GM12874 (cell line): ENCODE measurements at regions not wholly inside any gene's neighbourhood (a gene's known extent, or its start where the extent isn't known, plus 50 kb on each side); places are given as distances from the start of the nearest gene placed in this dataset.

Experiments used
- CTCF ChIP-seq: IDR thresholded peaks from 2 replicates; pipeline ENCODE4 v1.5.1; 2011; ENCODE audit warnings: low read depth, mild to moderate bottlenecking, control low read depth, low read length, moderate library complexity; ENCODE audit not compliant: insufficient read depth

- no peak for TF ChIP-seq CTCF
Measured at GRCh38 chr2:139216435-139216834, 436.2 kb upstream of the NXPH2 start.

- no peak for TF ChIP-seq CTCF
Measured at GRCh38 chr2:139214801-139215200, 434.6 kb upstream of the NXPH2 start.

GRCh38 chr2:139209586-139209985 lies 429.4 kb upstream of the NXPH2 start:
- no peak for TF ChIP-seq CTCF

GRCh38 chr2:139201516-139201915 lies 421.3 kb upstream of the NXPH2 start:
- TF ChIP-seq CTCF: no peak

GRCh38 chr2:139196754-139197153 lies 416.6 kb upstream of the NXPH2 start:
- TF ChIP-seq CTCF: no peak

- TF ChIP-seq CTCF: no peak
Measured at GRCh38 chr2:139194546-139194945, 414.4 kb upstream of the NXPH2 start.

- TF ChIP-seq CTCF: no peak
Measured at GRCh38 chr2:139177041-139177440, 396.9 kb upstream of the NXPH2 start.

GRCh38 chr2:139175510-139175909 lies 395.3 kb upstream of the NXPH2 start:
- no peak for TF ChIP-seq CTCF
